Activated CD8-positive, alpha-beta memory T cell treated with anti-CD3 and anti-CD28 coated beads for 36 hours (primary cell): ENCODE measurements at regions not wholly inside any gene's neighbourhood (a gene's known extent, or its start where the extent isn't known, plus 50 kb on each side); places are given as distances from the start of the nearest gene placed in this dataset.

Experiments
- CTCF ChIA-PET: fragments of 350-600 bp; sonication (Branson Sonifier 250); formaldehyde crosslinking; loops from one replicate; lab custom pipeline; 2021; ENCODE audit warnings: antibody characterized with exemption; lab: Charles Lee
- POLR2A ChIA-PET: fragments of 350-600 bp; sonication (Branson Sonifier 250); formaldehyde crosslinking; loops from one replicate; lab custom pipeline; 2021; ENCODE audit warnings: antibody characterized with exemption; lab: Charles Lee

DNA sequence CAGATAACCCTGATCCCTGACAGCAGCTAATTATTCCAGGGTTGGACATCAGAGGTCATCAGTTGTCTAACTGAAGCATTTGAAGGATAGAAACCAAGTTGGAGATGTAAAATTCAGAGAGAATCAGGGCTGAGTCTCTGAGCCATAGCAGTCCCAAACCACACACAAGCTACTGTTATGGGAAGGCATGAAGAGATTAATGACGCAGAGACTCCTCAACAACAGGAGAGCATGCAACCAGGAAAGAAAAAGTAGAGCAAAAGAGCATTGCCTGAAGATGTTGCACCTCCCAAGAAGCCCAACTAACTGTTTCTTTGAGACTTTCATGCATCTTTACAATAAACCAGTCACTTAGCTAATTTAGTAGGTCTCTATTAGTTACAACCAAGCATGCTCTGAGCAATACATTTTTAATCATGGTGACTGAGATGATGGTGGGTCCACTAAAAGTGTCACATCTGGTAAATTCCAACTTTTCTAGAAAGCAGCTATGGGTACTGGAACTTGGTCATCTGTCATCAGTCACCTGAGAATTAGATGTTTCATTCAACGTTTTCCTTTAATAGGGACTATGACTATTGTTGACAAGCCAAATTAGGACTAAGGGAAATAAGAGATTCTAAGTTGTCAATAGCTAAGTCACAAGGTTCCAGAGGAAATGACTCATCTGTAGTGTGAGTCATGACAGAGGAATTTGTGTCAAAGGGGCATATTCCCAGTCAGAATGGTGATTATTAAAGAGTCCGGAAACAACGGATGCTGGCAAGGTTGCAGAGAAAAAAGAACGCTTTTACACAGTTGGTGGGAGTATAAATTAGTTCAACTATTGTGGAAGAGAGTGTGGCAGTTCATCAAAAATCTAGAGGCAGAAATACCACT, 239.8 kb downstream of the CHD9NB start:
- CTCF ChIA-PET, result no interaction called here
- POLR2A ChIA-PET, result no interaction called here

DNA sequence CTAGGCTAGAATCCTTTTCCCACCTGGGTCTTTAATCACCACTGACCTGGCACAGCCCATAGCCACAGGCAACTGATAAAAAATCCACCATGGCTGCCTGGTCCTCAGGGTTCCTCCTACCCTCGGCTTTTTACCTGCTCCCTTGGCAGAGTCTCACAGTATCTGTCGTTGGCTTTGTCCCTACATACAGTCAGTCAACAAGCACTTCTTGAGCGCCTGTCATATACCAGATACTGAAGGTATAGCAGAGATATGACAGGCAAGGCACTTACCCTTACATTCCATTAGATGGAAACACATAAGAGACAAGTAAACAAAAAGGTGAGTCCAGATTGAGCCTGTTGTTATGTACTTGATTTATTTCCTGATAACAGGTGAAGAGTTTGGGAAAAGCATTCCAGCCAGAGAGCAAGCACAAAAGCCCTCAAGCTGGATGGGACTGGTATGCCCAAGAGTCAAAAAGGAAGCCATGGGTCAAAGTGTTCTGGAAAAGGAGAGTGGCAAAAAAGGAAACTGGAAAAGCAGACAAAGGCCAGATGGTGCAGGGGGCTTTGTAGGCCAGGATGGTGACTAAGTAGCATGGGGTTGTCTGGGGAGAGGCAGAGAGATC, 247.0 kb downstream of the CHD9NB start:
- POLR2A ChIA-PET, result no interaction called here

DNA sequence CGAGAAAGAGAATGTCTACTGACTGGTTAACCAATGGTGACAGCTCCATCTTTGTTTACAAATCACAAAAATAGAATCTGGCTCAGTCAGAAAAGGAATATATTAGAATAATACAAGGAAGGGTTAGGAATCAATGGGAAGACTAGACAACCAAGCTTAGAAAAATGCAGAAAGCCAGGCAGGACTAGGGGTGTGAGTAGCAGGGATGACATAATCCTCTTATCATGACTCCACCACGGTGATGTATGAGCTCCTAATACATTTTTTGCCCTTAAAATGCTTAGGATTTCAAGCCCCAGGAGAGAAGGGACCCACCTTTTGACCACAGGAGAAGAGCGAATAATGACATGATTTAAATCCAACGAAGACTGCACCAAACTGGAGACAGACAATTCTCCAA, 252.3 kb downstream of the CHD9NB start:
- CTCF ChIA-PET, result no interaction called here
- POLR2A ChIA-PET, result no interaction called here

More for the DNA sequence above, 247.0 kb downstream of the CHD9NB start:
- CTCF ChIA-PET, result no interaction called here

DNA sequence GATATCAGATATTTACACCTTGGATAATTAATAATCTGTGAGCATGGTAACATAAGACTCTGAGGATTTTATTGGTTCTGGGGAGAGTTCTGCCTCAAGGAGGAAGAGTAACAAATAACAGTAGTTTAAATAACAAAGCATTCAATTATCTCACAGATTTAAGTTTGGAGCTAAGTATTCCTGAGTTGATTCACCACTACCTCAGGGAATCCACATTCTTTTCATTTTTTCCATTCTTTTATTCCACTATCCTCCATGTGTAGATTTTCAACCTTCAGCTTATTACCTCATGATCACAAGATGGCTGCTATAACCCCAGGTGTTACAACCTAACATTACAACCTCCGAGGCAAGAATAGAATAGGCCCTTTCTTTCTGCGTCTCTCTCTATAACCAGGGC, 252.2 kb upstream of the TOX3 start:
- ChIA-PET POLR2A (no interaction called here), CTCF (interaction anchor here (0.6 kb wide), 1 partner anchor 137 kb away, joined by 5 read pairs; no protein-coding TSS in a partner anchor)

DNA sequence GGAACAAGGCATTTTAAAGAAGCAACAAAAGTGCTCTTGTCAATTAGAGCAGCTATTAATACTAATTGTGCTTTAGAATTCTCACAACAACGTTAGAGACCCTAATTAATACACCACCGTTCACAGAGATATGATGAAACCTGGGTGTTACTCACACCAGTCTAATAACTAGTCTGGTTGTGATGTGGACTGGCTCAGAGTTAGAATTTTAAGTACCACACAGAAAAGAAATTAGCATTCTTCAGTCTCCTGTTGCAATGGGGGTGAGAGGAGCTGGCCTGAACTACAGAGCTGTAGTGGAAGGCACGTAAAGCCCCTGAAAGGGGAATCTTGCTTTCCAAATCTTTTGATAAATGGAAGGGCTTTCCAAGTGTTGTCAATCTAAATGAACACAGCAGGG, 240.8 kb upstream of the TOX3 start:
- POLR2A ChIA-PET, result no interaction called here
- CTCF ChIA-PET, result no interaction called here

DNA sequence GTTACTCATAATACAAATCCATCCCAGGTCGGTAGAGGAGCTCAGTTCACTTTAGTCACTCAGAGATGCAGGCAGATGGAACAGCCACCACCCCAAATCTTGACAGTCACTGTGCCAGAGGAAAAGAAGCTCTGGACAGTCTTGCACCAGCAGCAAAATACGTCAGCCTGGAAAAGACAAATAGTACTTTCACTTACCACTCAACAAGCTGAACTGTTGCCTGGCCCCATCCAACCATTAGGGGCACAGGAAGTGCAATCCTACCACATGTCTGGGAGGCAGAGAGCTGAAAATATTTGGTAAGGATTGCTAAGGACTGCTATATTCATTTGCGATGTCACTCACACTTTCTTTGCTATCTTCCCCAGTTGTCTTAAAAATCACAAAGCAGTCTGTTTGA, 239.1 kb upstream of the TOX3 start:
- ChIA-PET POLR2A (interaction anchor here (0.6 kb wide), 1 partner anchor 1507 kb away, joined by 4 read pairs; no protein-coding TSS in a partner anchor), CTCF (no interaction called here)

DNA sequence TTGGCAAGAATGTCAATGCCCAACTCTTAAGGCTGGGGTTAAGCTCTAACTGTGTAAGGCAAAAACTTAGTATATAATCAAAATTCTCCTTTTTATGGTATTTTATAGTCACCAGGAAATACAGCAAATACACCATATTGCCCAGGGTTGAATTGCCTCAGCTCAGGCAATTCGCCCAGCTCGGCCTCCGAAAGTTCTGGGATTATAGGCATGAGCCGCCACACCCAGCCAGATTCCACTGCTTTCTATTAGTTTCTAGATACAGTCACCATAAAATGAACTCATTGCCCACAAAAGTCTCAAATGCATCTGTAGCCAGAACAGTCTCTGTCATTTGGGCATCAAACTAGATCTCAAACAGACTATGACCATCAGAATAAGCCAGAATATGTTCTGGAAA, 238.7 kb upstream of the TOX3 start:
- ChIA-PET POLR2A (interaction anchor here (0.6 kb wide), 1 partner anchor 1507 kb away, joined by 4 read pairs; no protein-coding TSS in a partner anchor), CTCF (no interaction called here)

DNA sequence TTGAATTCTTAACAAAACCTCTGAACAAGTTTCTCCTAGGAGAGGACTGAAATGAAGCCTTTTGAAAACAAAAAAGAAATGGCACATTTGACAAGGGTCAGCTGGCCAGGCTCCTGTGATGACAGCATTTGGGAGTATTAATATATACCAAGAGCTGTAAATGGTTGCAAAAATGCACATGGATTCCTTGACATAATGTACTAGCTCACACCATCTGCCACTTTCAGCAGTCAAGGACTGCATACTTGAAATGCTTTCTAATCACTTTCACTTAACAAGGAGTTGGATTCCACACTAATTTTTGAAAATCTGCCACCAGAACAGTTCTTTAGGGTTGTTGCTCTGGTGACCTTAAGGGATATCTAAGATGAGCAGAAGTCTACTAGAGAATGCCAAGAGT, 236.7 kb upstream of the TOX3 start:
- CTCF ChIA-PET, result no interaction called here
- POLR2A ChIA-PET, result no interaction called here

DNA sequence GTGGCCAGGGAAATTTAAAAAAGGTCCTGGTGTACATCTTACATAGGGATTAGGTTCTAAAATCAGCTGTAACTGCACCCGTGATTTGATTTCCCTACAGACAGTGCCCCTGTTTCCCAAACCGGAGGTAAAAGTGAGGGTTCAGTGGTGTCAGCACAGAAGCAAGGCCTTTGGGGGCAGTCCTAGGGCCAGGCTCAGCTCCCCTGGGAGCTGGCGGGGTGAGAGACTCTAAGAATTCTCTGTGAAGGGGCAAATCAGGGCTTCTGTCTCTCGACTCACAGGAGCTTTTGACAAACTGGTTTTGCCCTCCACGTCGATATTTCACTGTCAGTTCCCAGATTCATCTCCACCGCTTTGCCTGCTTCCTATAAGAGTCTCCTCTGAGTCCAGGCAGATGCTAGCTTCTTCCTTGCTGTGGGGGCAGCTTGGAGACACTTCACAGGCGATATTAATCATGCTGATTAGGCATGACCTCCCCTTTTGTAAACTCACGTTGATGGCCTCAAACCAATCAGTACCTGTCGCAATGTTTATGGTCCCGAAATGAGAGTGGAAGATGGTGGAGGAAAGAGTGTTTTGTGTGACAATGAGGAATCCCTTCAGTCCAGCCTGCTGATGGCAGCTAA, 234.2 kb upstream of the TOX3 start:
- CTCF ChIA-PET, result no interaction called here
- POLR2A ChIA-PET, result no interaction called here

DNA sequence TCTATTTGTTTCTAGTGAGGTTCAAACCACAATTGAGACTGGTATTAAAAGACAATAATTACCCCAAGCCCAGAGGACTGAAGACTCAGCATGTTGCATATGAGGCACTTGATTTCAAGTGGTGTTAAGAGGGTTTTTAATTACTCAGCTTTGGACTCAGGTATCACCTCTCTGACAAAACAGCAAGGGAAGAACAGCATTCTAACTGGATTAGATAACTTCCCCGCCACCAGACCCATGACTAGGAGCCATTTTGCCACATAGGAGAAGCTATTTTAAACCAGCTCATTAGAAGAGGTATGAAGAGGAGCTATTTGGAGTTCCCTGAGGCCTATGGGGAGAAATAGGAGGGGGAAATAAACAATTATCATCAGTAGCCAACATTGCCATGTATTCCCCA, 226.1 kb upstream of the TOX3 start:
- CTCF ChIA-PET, result no interaction called here
- POLR2A ChIA-PET, result no interaction called here

DNA sequence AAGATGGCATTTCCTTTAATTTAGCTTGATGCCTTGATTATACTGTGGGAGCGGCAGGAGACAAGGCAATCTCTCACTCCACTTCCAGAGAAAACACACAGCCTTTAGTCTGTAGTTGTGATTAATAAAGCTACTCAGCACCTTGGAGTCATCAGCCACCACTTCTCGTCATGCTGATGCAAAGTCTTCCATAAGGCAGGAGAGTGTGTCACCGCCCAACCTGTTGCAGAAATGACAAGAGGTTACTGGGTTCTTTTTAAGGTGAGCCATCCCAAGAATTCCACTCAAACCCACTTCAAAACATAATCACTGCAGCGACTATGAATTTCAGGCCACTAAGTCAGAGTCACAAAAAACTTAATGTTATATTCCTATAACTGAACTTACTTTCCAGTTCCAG, 223.9 kb upstream of the TOX3 start:
- CTCF ChIA-PET, result no interaction called here
- POLR2A ChIA-PET, result no interaction called here

DNA sequence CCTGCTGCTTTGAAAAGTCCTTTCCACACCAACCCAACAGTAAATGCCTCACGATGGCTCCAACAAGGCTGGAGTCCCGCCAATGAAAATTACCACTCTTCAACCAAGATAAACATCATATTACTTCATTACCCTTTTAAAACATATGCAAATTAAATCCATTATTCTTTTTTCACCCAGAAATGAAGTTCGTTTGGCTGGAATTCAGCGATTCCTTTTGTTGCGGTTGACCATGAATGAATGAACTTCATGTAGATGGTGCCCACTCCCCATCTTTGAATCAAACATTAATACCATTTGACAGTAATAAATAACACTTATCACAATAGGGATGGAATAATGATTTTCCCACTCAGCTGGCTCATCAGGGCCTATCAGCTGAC, 211.5 kb upstream of the TOX3 start:
- ChIA-PET CTCF (no interaction called here), POLR2A (no interaction called here)

DNA sequence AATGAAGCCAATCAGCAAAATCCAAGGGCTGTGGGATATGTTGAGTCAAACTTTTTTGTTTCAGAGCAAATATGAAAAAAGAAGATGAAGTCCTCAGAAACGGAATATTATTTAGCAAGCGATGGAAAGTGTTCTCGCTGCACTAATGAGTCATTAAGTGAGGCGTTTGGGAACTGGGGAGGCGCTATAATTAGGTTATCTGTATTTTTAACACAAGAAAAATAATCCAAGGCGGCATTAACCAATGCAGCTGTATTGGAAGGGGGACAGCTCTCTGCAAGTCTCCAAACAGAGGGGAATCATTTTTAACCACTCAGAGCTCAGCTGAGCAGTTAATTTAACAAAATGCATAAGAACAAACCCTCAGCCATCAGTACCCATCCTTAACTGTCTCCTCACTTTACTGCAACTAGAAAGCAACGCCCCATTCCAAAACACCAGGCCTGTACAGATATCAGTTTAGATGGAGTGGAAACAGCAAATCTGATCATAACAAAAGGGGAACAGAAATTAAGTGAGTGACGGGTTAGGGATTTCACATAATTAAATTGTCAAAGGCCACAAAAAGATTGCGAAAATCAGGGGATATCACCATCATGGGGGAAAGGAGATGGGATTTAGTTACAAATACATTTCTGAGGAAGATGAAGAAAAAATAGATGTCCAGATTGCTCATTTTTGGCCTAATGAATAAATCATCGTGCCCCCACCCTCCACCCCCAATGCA, 211.0 kb upstream of the TOX3 start:
- POLR2A ChIA-PET, result no interaction called here
- CTCF ChIA-PET, result no interaction called here

DNA sequence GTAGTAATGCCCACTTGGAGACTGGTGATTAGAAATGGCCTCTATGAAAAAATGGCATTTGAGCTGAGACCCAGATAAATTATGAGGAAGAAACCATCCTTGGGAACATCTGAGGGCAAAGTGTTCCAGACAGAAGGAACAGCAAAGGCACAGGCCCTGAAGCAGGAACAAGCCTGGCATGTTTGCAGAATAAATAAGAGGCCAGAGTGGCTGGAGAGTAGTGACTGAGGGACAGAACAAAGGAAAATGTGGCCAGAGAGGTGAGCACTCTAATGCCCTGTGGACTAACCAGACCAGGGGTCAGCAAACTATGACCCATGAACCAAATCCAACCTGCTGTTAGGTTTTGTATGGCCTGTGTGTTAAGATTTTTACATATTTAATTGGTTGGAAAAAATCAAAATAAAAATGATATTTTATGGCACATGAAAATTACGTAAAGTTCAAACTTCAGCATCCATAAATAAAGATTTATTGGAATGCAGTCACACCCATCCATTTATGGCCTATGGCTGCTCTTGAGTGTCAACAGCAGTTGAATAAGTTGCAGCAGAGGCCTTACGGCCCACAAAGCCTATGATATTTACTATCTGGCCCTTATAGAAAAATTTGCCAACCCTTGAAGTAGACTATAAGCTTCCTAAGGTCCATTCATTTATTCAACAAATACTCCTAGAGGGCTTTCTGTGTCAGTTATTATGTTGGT, 210.0 kb upstream of the TOX3 start:
- CTCF ChIA-PET, result no interaction called here
- POLR2A ChIA-PET, result no interaction called here

DNA sequence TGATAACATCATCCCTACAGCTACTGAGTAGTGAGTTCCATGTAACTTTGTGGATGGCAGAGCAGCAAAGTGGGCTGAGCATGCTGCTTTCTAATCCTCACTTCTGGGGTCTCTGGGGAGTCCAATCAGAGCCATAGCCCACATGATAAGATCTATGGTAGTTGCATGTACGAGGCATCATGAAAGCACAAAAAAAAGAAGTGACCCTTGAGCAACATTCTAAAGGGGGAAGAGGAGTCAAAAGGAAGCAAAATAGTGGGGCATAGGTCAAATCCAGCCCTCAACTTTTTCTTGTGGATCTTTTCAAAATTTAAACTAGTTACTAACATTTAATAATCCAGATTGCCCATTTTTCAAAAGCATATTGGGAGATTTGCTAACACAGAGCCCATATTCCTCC, 208.5 kb upstream of the TOX3 start:
- ChIA-PET POLR2A (no interaction called here), CTCF (no interaction called here)

DNA sequence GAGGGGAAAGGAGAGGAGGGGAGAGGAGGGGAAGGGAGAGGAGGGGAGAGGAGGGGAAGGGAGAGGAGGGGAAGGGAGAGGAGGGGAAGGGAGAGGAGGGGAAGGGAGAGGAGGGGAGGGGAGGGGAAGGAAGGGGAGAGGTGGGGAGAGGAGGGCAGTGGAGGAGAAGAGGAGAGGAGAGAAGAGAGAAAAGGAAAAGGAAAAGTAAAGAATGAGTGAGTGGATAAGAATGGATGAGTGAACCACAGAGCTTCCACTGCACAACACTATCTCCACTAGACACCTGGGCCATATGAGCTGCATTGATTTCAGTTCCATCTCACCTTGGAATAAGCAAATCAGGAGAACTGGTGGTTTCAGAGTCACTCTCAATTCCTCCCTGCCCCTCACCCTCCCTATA, 204.1 kb upstream of the TOX3 start:
- CTCF ChIA-PET, result no interaction called here
- POLR2A ChIA-PET, result no interaction called here

DNA sequence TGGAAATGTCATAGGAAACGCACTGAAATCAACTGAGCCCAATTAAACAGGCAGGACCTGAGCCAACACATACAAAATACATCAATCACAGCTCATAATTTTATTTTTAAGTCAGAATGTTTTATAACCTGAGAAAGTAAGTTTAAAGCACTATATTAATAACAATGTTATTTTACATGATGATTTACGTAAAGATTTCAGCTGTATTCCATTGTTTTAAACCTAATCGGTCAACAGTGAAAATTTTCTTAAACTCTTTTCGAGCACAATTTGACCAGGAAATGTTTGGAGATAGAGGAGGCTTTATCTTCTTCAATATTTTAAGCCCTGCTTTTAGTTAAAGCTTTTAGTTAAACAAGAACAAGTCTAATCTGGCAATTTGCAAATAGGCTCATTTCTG, 201.8 kb upstream of the TOX3 start:
- ChIA-PET CTCF (no interaction called here), POLR2A (no interaction called here)

DNA sequence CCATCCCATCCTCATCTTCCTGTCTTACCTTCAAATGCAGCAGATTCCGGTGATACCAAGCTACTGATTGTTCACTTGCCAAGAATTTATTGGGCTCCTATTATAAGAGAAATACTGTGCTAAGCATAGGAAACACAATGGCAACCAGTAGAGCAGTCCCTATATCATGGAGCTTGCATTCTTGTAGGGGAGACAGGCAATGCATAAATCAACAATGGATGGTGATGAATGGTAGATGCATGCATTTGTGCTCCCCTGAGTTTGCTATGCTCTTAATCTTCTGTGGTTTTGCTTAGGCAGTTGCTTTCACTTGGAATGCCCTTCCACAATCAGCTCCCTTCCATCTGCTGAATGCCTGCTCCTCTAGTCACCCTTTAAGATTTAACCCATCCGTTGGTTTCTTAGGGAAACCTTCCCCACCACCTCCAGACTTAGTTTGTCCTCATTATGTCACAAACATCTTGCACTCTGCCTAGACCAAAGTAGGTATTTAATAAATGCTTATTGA, 200.2 kb upstream of the TOX3 start:
- CTCF ChIA-PET, result no interaction called here
- POLR2A ChIA-PET, result no interaction called here

DNA sequence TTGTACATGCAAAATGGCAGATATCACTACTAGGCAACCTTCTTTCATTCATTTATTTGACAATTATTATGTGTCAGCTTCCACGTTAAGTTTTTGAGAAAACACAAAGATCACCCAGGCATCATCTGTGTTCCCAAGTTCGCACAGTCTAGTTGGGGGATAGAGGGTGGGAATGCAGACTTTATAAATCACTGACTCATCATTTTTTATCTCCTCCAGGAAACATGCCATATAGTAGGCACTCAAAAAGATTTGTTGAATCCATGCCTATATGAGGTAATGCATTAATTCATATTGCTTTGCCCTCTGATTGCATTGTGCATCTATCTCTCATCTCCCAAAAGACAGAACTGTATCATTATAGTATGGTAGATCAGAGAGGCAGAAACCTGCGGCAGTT, 196.8 kb upstream of the TOX3 start:
- POLR2A ChIA-PET, result no interaction called here
- CTCF ChIA-PET, result no interaction called here
